ENCODE measurements at regions not wholly inside any gene's neighbourhood (a gene's known extent, or its start where the extent isn't known, plus 50 kb on each side); places are given as distances from the start of the nearest gene placed in this dataset.

DNA sequence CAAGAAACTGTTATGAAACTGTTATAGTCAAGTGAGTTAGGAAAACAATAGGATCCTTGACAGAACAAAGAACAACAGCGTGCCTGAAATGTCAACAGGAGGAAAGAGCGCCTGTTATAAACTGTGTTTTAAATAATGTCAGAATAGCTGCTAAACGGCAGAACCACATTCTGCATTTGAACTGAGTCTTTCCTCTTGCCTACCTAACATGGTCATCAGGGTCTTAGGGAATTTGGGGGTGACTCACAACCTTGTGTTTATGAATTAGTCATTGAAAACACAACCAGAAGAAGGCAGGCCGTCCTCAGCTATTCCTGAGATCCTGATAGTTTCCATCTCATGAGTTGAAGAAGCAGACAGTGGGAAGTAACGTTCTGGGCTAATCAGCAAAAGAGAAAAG lies 222.0 kb upstream of the FN1 start:
- no peak for TF ChIP-seq CTCF (IDR thresholded peaks at IDR 0.05)
- no peak for TF ChIP-seq USF2 (CRISPR knock-in tag; IDR thresholded peaks at IDR 0.05)
- no peak for TF ChIP-seq MAX (CRISPR knock-in tag; IDR thresholded peaks at IDR 0.05)
- TF ChIP-seq CREM (CRISPR knock-in tag; IDR thresholded peaks at IDR 0.05) = no peak
- no peak for TF ChIP-seq NR2C2 (CRISPR knock-in tag; IDR thresholded peaks at IDR 0.05)
- TF ChIP-seq ZNF671 (CRISPR knock-in tag; IDR thresholded peaks at IDR 0.05) = no peak
- TF ChIP-seq, protein P1, sequence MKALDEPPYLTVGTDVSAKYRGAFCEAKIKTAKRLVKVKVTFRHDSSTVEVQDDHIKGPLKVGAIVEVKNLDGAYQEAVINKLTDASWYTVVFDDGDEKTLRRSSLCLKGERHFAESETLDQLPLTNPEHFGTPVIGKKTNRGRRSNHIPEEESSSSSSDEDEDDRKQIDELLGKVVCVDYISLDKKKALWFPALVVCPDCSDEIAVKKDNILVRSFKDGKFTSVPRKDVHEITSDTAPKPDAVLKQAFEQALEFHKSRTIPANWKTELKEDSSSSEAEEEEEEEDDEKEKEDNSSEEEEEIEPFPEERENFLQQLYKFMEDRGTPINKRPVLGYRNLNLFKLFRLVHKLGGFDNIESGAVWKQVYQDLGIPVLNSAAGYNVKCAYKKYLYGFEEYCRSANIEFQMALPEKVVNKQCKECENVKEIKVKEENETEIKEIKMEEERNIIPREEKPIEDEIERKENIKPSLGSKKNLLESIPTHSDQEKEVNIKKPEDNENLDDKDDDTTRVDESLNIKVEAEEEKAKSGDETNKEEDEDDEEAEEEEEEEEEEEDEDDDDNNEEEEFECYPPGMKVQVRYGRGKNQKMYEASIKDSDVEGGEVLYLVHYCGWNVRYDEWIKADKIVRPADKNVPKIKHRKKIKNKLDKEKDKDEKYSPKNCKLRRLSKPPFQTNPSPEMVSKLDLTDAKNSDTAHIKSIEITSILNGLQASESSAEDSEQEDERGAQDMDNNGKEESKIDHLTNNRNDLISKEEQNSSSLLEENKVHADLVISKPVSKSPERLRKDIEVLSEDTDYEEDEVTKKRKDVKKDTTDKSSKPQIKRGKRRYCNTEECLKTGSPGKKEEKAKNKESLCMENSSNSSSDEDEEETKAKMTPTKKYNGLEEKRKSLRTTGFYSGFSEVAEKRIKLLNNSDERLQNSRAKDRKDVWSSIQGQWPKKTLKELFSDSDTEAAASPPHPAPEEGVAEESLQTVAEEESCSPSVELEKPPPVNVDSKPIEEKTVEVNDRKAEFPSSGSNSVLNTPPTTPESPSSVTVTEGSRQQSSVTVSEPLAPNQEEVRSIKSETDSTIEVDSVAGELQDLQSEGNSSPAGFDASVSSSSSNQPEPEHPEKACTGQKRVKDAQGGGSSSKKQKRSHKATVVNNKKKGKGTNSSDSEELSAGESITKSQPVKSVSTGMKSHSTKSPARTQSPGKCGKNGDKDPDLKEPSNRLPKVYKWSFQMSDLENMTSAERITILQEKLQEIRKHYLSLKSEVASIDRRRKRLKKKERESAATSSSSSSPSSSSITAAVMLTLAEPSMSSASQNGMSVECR (CRISPR knock-in tag; IDR thresholded peaks at IDR 0.05; ENCODE audit: borderline replicate concordance) = no peak
- no peak for TF ChIP-seq FOXK1 (CRISPR knock-in tag; IDR thresholded peaks at IDR 0.05)
- no peak for TF ChIP-seq ZNF425 (CRISPR knock-in tag; conservative IDR thresholded peaks at IDR 0.05)
- no peak for TF ChIP-seq JUN (CRISPR knock-in tag; IDR thresholded peaks at IDR 0.05)
- TF ChIP-seq PRRX2 (CRISPR knock-in tag; IDR thresholded peaks at IDR 0.05) = no peak
- no peak for TF ChIP-seq ZNF121 (CRISPR knock-in tag; IDR thresholded peaks at IDR 0.05)
